ENCODE measurements at regions not wholly inside any gene's neighbourhood (a gene's known extent, or its start where the extent isn't known, plus 50 kb on each side); places are given as distances from the start of the nearest gene placed in this dataset.

- intact Hi-C loops (cut with DNase I; ENCODE audit: low total_unique reads) (no loop called here), in situ Hi-C loops (cut with MboI; ENCODE audit: low pct_ligation_motif_present in 1 of 4, low pct_unique_long_range_greater_than_20kb in 1 of 4, low sequenced_read_pairs in 3 of 4) (no loop called here)
- H3K4me3 ChIP-seq, result no peak overlapping the region
- H3K27me3 ChIP-seq, result no peaks in the 10 kb centered on the region
- no peaks in the 10 kb centered on the region for H3K4me1 ChIP-seq
- no peaks in the 10 kb centered on the region for H3K9me3 ChIP-seq
- TF ChIP-seq POLR2A (IDR thresholded peaks at IDR 0.05) (no peak), CTCF (IDR thresholded peaks at IDR 0.05) (no peak), EP300 (IDR thresholded peaks at IDR 0.05; ENCODE audit: low read depth) (no peak), POLR2AphosphoS5 (IDR thresholded peaks at IDR 0.05) (no peak)
- no peak overlapping the region for H3K27ac ChIP-seq
- H3K36me3 ChIP-seq, result no peaks in the 10 kb centered on the region
- 60 to 63% methylated on average over 2 to 4 of the region's 4 CpGs for WGBS, 2 donors (ENCODE audit: low coverage in 1 of 2)
- no peak for DNase-seq
These were observed 184.1 kb upstream of the TLE3 start for GRCh38 chr15:70281811-70282307.

- WGBS, 2 donors (ENCODE audit: low coverage in 1 of 2), result 70 to 80% methylated on average over 3 of the region's 3 CpGs
These were observed 183.6 kb upstream of the TLE3 start for GRCh38 chr15:70281261-70281810.

GRCh38 chr15:70280781-70281180 lies 183.1 kb upstream of the TLE3 start:
- in situ Hi-C loops (cut with MboI; ENCODE audit: low pct_ligation_motif_present in 1 of 4, low pct_unique_long_range_greater_than_20kb in 1 of 4, low sequenced_read_pairs in 3 of 4), result no loop called here
- TF ChIP-seq CTCF (IDR thresholded peaks at IDR 0.05) (no peak), EP300 (IDR thresholded peaks at IDR 0.05; ENCODE audit: low read depth) (no peak), POLR2AphosphoS5 (IDR thresholded peaks at IDR 0.05) (no peak), POLR2A (IDR thresholded peaks at IDR 0.05) (no peak)
- H3K27me3 ChIP-seq, result no peaks in the 10 kb centered on the region
- H3K4me3 ChIP-seq, result no peak overlapping the region
- H3K4me1 ChIP-seq, result no peaks in the 10 kb centered on the region
- no peaks in the 10 kb centered on the region for H3K9me3 ChIP-seq
- intact Hi-C loops (cut with DNase I; ENCODE audit: low total_unique reads), result no loop called here
- 87% methylated on average over 6 of the region's 6 CpGs; no CpG with 5 or more reads in 1 of the 2 donors for WGBS, 2 donors (ENCODE audit: low coverage in 1 of 2)
- no peaks in the 10 kb centered on the region for H3K36me3 ChIP-seq
- DNase-seq, result peak; percentile 1
- H3K27ac ChIP-seq, result no peak overlapping the region

More at GRCh38 chr15:70281261-70281810, 183.6 kb upstream of the TLE3 start:
- no peak for DNase-seq
- Histone ChIP-seq H3K4me1 (no peaks in the 10 kb centered on the region), H3K27ac (no peak overlapping the region), H3K4me3 (no peak overlapping the region), H3K27me3 (no peaks in the 10 kb centered on the region), H3K36me3 (no peaks in the 10 kb centered on the region), H3K9me3 (no peaks in the 10 kb centered on the region)
- no peak for TF ChIP-seq POLR2AphosphoS5 (IDR thresholded peaks at IDR 0.05)
- in situ Hi-C loops (cut with MboI; ENCODE audit: low pct_ligation_motif_present in 1 of 4, low pct_unique_long_range_greater_than_20kb in 1 of 4, low sequenced_read_pairs in 3 of 4) (no loop called here), intact Hi-C loops (cut with DNase I; ENCODE audit: low total_unique reads) (no loop called here)

- H3K9me3 ChIP-seq, result no peaks in the 10 kb centered on the region
- in situ Hi-C loops (cut with MboI; ENCODE audit: low pct_ligation_motif_present in 1 of 4, low pct_unique_long_range_greater_than_20kb in 1 of 4, low sequenced_read_pairs in 3 of 4), result no loop called here
- H3K27me3 ChIP-seq, result no peaks in the 10 kb centered on the region
- TF ChIP-seq EP300 (IDR thresholded peaks at IDR 0.05; ENCODE audit: low read depth) (no peak), POLR2AphosphoS5 (IDR thresholded peaks at IDR 0.05) (no peak), CTCF (IDR thresholded peaks at IDR 0.05) (no peak), POLR2A (IDR thresholded peaks at IDR 0.05) (no peak)
- DNase-seq, result no peak
- intact Hi-C loops (cut with DNase I; ENCODE audit: low total_unique reads), result no loop called here
- no peak overlapping the region for H3K27ac ChIP-seq
- no peaks in the 10 kb centered on the region for H3K36me3 ChIP-seq
- no peaks in the 10 kb centered on the region for H3K4me1 ChIP-seq
- WGBS, 2 donors (ENCODE audit: low coverage in 1 of 2), result 81 to 100% methylated on average over 2 to 6 of the region's 6 CpGs
- H3K4me3 ChIP-seq, result no peak overlapping the region
These were observed 181.4 kb upstream of the TLE3 start for GRCh38 chr15:70279096-70279495.

- no peaks in the 10 kb centered on the region for H3K36me3 ChIP-seq
- H3K4me3 ChIP-seq, result no peak overlapping the region
- intact Hi-C loops (cut with DNase I; ENCODE audit: low total_unique reads), result no loop called here
- no peaks in the 10 kb centered on the region for H3K27me3 ChIP-seq
- TF ChIP-seq POLR2A (IDR thresholded peaks at IDR 0.05) (no peak), POLR2AphosphoS5 (IDR thresholded peaks at IDR 0.05) (no peak), CTCF (IDR thresholded peaks at IDR 0.05) (no peak), EP300 (IDR thresholded peaks at IDR 0.05; ENCODE audit: low read depth) (no peak)
- no peaks in the 10 kb centered on the region for H3K4me1 ChIP-seq
- in situ Hi-C loops (cut with MboI; ENCODE audit: low pct_ligation_motif_present in 1 of 4, low pct_unique_long_range_greater_than_20kb in 1 of 4, low sequenced_read_pairs in 3 of 4), result no loop called here
- H3K27ac ChIP-seq, result no peak overlapping the region
- no peak for DNase-seq
- WGBS, 2 donors (ENCODE audit: low coverage in 1 of 2), result 78% methylated on average over 7 of the region's 7 CpGs; no CpG with 5 or more reads in 1 of the 2 donors
- no peaks in the 10 kb centered on the region for H3K9me3 ChIP-seq
These were observed 180.9 kb upstream of the TLE3 start for GRCh38 chr15:70278644-70279043.

Measured in transverse colon (tissue), 4 donors.